ENCODE measurements at regions not wholly inside any gene's neighbourhood (a gene's known extent, or its start where the extent isn't known, plus 50 kb on each side); places are given as distances from the start of the nearest gene placed in this dataset.

DNA sequence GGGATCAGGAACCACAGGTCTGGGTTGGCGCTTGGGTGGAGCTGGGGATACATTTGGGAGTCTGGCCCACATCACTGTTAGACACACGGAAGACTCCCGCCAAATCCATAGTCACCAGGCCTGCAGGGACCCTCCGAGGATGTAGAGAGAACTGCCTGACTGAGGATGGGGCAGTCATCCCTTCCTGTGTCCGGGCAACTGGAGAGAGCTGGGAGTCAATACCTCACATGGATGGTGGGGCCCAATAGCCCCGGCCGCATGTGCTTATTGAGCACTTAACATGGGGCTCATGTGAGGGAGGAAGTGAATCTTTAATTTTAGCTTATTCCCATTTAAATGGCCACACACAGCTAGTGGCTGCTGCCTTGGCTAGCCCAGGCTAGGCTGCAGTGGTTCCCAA is 124.5 kb downstream of the TLR5 start:
- no peak overlapping the region for H3K9ac ChIP-seq
- no peak for DNase-seq
- H3F3A ChIP-seq (replicated peaks; ENCODE audit: insufficient read depth), result no peaks in the 10 kb centered on the region
- H3K4me2 ChIP-seq, result no peak overlapping the region
- 93% methylated on average over 2 of the region's 7 CpGs for WGBS (ENCODE audit: low lambda C conversion rate)
- no peak overlapping the region for H3K4me3 ChIP-seq (ENCODE audit: low read depth in 2 of 2, low read length in 1 of 2)
- POLR2A ChIA-PET, result no interaction called here
- H4K20me1 ChIP-seq (ENCODE audit: insufficient read depth), result no peaks in the 10 kb centered on the region
- H3K36me3 ChIP-seq (replicated peaks in 1 of 2; ENCODE audit: control insufficient read depth in 1 of 2, insufficient read depth in 2 of 2, low read length in 1 of 2), result no peaks in the 10 kb centered on the region
- H3K4me1 ChIP-seq (ENCODE audit: control insufficient read depth in 1 of 2, insufficient read depth in 2 of 2, low read depth in 1 of 2, low read length in 1 of 2), result peaks cover 0 to 15% of the 10 kb centered on the region in 2 experiments; a peak in 1 of 4 replicates
- no peak overlapping the region for H2AFZ ChIP-seq (ENCODE audit: low read depth)
- H3K9me3 ChIP-seq, result no peaks in the 10 kb centered on the region
- no peaks in the 10 kb centered on the region for H3K79me2 ChIP-seq (ENCODE audit: insufficient read depth)
- no peaks in the 10 kb centered on the region for H3K27me3 ChIP-seq (ENCODE audit: insufficient read depth)
- TF ChIP-seq, protein P1, sequence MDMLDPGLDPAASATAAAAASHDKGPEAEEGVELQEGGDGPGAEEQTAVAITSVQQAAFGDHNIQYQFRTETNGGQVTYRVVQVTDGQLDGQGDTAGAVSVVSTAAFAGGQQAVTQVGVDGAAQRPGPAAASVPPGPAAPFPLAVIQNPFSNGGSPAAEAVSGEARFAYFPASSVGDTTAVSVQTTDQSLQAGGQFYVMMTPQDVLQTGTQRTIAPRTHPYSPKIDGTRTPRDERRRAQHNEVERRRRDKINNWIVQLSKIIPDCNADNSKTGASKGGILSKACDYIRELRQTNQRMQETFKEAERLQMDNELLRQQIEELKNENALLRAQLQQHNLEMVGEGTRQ (IDR thresholded peaks at IDR 0.05; ENCODE audit: borderline replicate concordance, low read depth, low read length), result no peak
- TF ChIP-seq RAD21 (IDR thresholded peaks at IDR 0.05; ENCODE audit: low read length) (no peak), RFX5 (IDR thresholded peaks at IDR 0.05; ENCODE audit: low read length) (no peak), FOXJ3 (CRISPR knock-in tag; IDR thresholded peaks at IDR 0.05) (no peak), RCOR1 (IDR thresholded peaks at IDR 0.05; ENCODE audit: low read length) (no peak), CHD2 (IDR thresholded peaks at IDR 0.05; ENCODE audit: low read length, partially characterized antibody) (no peak), SMC3 (IDR thresholded peaks at IDR 0.05; ENCODE audit: low read depth, low read length) (no peak), NRF1 (IDR thresholded peaks at IDR 0.05; ENCODE audit: low read depth, low read length) (no peak), TEAD4 (IDR thresholded peaks at IDR 0.05; ENCODE audit: borderline replicate concordance, insufficient read depth) (no peak), RXRA (IDR thresholded peaks at IDR 0.05; ENCODE audit: borderline replicate concordance, low read depth) (no peak), TCF12 (IDR thresholded peaks at IDR 0.05) (no peak), MXI1 (IDR thresholded peaks at IDR 0.05; ENCODE audit: low read depth, low read length) (no peak), MEF2A (IDR thresholded peaks at IDR 0.05; ENCODE audit: borderline replicate concordance, low read depth) (no peak), POLR2AphosphoS5 (IDR thresholded peaks at IDR 0.05; ENCODE audit: low read depth, low read length) (no peak)
- TF ChIP-seq, protein P2, sequence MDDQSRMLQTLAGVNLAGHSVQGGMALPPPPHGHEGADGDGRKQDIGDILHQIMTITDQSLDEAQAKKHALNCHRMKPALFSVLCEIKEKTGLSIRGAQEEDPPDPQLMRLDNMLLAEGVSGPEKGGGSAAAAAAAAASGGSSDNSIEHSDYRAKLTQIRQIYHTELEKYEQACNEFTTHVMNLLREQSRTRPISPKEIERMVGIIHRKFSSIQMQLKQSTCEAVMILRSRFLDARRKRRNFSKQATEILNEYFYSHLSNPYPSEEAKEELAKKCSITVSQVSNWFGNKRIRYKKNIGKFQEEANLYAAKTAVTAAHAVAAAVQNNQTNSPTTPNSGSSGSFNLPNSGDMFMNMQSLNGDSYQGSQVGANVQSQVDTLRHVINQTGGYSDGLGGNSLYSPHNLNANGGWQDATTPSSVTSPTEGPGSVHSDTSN (IDR thresholded peaks at IDR 0.05), result no peak
- TF ChIP-seq, protein P3, sequence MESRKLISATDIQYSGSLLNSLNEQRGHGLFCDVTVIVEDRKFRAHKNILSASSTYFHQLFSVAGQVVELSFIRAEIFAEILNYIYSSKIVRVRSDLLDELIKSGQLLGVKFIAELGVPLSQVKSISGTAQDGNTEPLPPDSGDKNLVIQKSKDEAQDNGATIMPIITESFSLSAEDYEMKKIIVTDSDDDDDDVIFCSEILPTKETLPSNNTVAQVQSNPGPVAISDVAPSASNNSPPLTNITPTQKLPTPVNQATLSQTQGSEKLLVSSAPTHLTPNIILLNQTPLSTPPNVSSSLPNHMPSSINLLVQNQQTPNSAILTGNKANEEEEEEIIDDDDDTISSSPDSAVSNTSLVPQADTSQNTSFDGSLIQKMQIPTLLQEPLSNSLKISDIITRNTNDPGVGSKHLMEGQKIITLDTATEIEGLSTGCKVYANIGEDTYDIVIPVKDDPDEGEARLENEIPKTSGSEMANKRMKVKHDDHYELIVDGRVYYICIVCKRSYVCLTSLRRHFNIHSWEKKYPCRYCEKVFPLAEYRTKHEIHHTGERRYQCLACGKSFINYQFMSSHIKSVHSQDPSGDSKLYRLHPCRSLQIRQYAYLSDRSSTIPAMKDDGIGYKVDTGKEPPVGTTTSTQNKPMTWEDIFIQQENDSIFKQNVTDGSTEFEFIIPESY (IDR thresholded peaks at IDR 0.05; ENCODE audit: borderline replicate concordance, low read depth), result no peak
- TF ChIP-seq, protein P4, sequence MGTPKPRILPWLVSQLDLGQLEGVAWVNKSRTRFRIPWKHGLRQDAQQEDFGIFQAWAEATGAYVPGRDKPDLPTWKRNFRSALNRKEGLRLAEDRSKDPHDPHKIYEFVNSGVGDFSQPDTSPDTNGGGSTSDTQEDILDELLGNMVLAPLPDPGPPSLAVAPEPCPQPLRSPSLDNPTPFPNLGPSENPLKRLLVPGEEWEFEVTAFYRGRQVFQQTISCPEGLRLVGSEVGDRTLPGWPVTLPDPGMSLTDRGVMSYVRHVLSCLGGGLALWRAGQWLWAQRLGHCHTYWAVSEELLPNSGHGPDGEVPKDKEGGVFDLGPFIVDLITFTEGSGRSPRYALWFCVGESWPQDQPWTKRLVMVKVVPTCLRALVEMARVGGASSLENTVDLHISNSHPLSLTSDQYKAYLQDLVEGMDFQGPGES (IDR thresholded peaks at IDR 0.05; ENCODE audit: low read depth, low read length), result no peak
- TF ChIP-seq, protein P5, sequence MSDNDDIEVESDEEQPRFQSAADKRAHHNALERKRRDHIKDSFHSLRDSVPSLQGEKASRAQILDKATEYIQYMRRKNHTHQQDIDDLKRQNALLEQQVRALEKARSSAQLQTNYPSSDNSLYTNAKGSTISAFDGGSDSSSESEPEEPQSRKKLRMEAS (IDR thresholded peaks at IDR 0.05; ENCODE audit: low read depth), result no peak
- TF ChIP-seq, protein P6, sequence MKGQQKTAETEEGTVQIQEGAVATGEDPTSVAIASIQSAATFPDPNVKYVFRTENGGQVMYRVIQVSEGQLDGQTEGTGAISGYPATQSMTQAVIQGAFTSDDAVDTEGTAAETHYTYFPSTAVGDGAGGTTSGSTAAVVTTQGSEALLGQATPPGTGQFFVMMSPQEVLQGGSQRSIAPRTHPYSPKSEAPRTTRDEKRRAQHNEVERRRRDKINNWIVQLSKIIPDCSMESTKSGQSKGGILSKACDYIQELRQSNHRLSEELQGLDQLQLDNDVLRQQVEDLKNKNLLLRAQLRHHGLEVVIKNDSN (IDR thresholded peaks at IDR 0.05; ENCODE audit: borderline replicate concordance, low read depth), result no peak
- TF ChIP-seq, protein P7, sequence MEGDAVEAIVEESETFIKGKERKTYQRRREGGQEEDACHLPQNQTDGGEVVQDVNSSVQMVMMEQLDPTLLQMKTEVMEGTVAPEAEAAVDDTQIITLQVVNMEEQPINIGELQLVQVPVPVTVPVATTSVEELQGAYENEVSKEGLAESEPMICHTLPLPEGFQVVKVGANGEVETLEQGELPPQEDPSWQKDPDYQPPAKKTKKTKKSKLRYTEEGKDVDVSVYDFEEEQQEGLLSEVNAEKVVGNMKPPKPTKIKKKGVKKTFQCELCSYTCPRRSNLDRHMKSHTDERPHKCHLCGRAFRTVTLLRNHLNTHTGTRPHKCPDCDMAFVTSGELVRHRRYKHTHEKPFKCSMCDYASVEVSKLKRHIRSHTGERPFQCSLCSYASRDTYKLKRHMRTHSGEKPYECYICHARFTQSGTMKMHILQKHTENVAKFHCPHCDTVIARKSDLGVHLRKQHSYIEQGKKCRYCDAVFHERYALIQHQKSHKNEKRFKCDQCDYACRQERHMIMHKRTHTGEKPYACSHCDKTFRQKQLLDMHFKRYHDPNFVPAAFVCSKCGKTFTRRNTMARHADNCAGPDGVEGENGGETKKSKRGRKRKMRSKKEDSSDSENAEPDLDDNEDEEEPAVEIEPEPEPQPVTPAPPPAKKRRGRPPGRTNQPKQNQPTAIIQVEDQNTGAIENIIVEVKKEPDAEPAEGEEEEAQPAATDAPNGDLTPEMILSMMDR (IDR thresholded peaks at IDR 0.05), result no peak
- H3K27ac ChIP-seq (ENCODE audit: low read depth in 2 of 2, low read length in 1 of 2), result no peak overlapping the region
- H3K9me2 ChIP-seq, result no peaks in the 10 kb centered on the region
- CTCF ChIA-PET, result no interaction called here
